ENCODE measurements at regions not wholly inside any gene's neighbourhood (a gene's known extent, or its start where the extent isn't known, plus 50 kb on each side); places are given as distances from the start of the nearest gene placed in this dataset.

- ATAC-seq (ENCODE audit: insufficient read depth, low read depth) (no peak), DNase-seq (no peak)
- no peaks in the 10 kb centered on the region for H3K4me1 ChIP-seq (ENCODE audit: insufficient read depth, low read length)
- H3K9ac ChIP-seq (ENCODE audit: low read depth, low read length): no peak overlapping the region
- TF ChIP-seq CTCF (IDR thresholded peaks at IDR 0.05; ENCODE audit: borderline replicate concordance, extremely low read depth, low read length, poor library complexity, severe bottlenecking) (no peak), EZH2 (IDR thresholded peaks at IDR 0.05; ENCODE audit: borderline replicate concordance, low read depth, low read length, severe bottlenecking) (no peak)
- H4K20me1 ChIP-seq (ENCODE audit: insufficient read depth, low read length): no peaks in the 10 kb centered on the region
- H3K36me3 ChIP-seq (ENCODE audit: insufficient read depth, low read length): no peaks in the 10 kb centered on the region
- no peak overlapping the region for H3K4me2 ChIP-seq (ENCODE audit: insufficient read depth, low read length)
- H3K4me3 ChIP-seq (ENCODE audit: low read depth in 1 of 2, low read length in 2 of 2): no peak overlapping the region
- H3K79me2 ChIP-seq (ENCODE audit: insufficient read depth, low read length): no peaks in the 10 kb centered on the region
- H3K27me3 ChIP-seq (ENCODE audit: insufficient read depth, low read length, poor library complexity): no peaks in the 10 kb centered on the region
- no peaks in the 10 kb centered on the region for H3K9me3 ChIP-seq (ENCODE audit: insufficient read depth, low read length, severe bottlenecking)
- no peak overlapping the region for H2AFZ ChIP-seq (ENCODE audit: low read depth, low read length)
- H3K27ac ChIP-seq (ENCODE audit: low read length): no peak overlapping the region
These were observed 85.7 kb upstream of the SGCD start for GRCh38 chr5:156241266-156241665.

DNA sequence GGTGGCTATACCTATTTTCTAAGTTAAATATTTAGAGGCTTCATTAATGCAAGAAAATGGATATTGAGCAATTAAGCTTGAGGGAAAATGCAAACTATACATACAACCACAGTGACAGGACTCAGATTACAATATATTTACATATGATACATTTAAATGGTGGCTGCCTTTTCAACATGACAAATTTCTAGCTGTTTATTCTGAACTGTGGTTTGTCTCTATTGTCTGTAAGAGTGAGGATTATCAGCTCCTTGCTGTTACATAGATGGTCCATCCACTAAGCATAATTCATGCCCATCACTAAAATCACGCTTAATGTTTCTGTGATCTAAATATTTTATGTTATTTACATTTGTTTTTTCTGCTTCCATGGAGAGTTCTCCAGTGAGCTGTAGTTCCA is 81.1 kb upstream of the SGCD start:
- TF ChIP-seq CTCF (IDR thresholded peaks at IDR 0.05; ENCODE audit: borderline replicate concordance, extremely low read depth, low read length, poor library complexity, severe bottlenecking): no peak
- TF ChIP-seq EZH2 (IDR thresholded peaks at IDR 0.05; ENCODE audit: borderline replicate concordance, low read depth, low read length, severe bottlenecking): no peak
- no peaks in the 10 kb centered on the region for H3K36me3 ChIP-seq (ENCODE audit: insufficient read depth, low read length)
- H3K79me2 ChIP-seq (ENCODE audit: insufficient read depth, low read length): no peaks in the 10 kb centered on the region
- H3K4me3 ChIP-seq (ENCODE audit: low read depth in 1 of 2, low read length in 2 of 2): no peak overlapping the region
- no peak overlapping the region for H3K27ac ChIP-seq (ENCODE audit: low read length)
- no peak overlapping the region for H3K9ac ChIP-seq (ENCODE audit: low read depth, low read length)
- DNase-seq: no peak
- H3K27me3 ChIP-seq (ENCODE audit: insufficient read depth, low read length, poor library complexity): peaks cover 3% of the 10 kb centered on the region
- no peaks in the 10 kb centered on the region for H3K9me3 ChIP-seq (ENCODE audit: insufficient read depth, low read length, severe bottlenecking)
- no peaks in the 10 kb centered on the region for H4K20me1 ChIP-seq (ENCODE audit: insufficient read depth, low read length)
- H3K4me1 ChIP-seq (ENCODE audit: insufficient read depth, low read length): no peaks in the 10 kb centered on the region
- no peak overlapping the region for H2AFZ ChIP-seq (ENCODE audit: low read depth, low read length)
- ATAC-seq (ENCODE audit: insufficient read depth, low read depth): no peak
- no peak overlapping the region for H3K4me2 ChIP-seq (ENCODE audit: insufficient read depth, low read length)

- TF ChIP-seq CTCF (IDR thresholded peaks at IDR 0.05; ENCODE audit: borderline replicate concordance, extremely low read depth, low read length, poor library complexity, severe bottlenecking): no peak
- no peak for TF ChIP-seq EZH2 (IDR thresholded peaks at IDR 0.05; ENCODE audit: borderline replicate concordance, low read depth, low read length, severe bottlenecking)
- Histone ChIP-seq H3K9me3 (ENCODE audit: insufficient read depth, low read length, severe bottlenecking) (no peaks in the 10 kb centered on the region), H2AFZ (ENCODE audit: low read depth, low read length) (no peak overlapping the region), H3K4me3 (ENCODE audit: low read depth in 1 of 2, low read length in 2 of 2) (no peak overlapping the region), H3K36me3 (ENCODE audit: insufficient read depth, low read length) (no peaks in the 10 kb centered on the region), H3K27me3 (ENCODE audit: insufficient read depth, low read length, poor library complexity) (peaks cover 3% of the 10 kb centered on the region), H3K9ac (ENCODE audit: low read depth, low read length) (no peak overlapping the region), H3K4me2 (ENCODE audit: insufficient read depth, low read length) (no peak overlapping the region), H3K4me1 (ENCODE audit: insufficient read depth, low read length) (no peaks in the 10 kb centered on the region), H4K20me1 (ENCODE audit: insufficient read depth, low read length) (no peaks in the 10 kb centered on the region), H3K79me2 (ENCODE audit: insufficient read depth, low read length) (no peaks in the 10 kb centered on the region), H3K27ac (ENCODE audit: low read length) (no peak overlapping the region)
- no peak for DNase-seq
- ATAC-seq (ENCODE audit: insufficient read depth, low read depth): no peak
These were observed 75.9 kb upstream of the SGCD start for GRCh38 chr5:156251076-156251475.

DNA sequence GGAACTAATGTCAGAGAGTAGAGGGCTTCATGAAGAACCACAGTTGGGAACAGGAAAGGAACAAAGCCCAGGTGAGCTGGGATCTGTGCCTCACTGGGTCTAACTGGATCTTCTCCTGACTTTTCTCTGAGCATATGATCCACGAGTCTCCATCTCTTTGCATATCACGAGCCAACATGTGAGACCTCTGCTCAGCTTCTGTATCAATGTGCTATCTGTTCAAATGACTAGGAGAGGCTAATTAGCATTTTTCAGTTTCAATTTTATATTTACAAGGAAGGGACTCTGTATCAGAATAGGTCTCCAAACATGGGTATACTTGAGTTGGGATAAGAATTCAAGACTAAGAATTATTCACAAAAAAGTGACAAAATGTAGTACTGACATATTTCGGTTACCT is 73.8 kb upstream of the SGCD start:
- Histone ChIP-seq H3K4me1 (ENCODE audit: insufficient read depth, low read length) (no peaks in the 10 kb centered on the region), H3K4me2 (ENCODE audit: insufficient read depth, low read length) (no peak overlapping the region), H3K36me3 (ENCODE audit: insufficient read depth, low read length) (no peaks in the 10 kb centered on the region), H2AFZ (ENCODE audit: low read depth, low read length) (no peak overlapping the region), H3K27me3 (ENCODE audit: insufficient read depth, low read length, poor library complexity) (no peaks in the 10 kb centered on the region), H3K4me3 (ENCODE audit: low read depth in 1 of 2, low read length in 2 of 2) (no peak overlapping the region), H4K20me1 (ENCODE audit: insufficient read depth, low read length) (no peaks in the 10 kb centered on the region), H3K9me3 (ENCODE audit: insufficient read depth, low read length, severe bottlenecking) (no peaks in the 10 kb centered on the region), H3K27ac (ENCODE audit: low read length) (no peak overlapping the region), H3K9ac (ENCODE audit: low read depth, low read length) (no peak overlapping the region), H3K79me2 (ENCODE audit: insufficient read depth, low read length) (no peaks in the 10 kb centered on the region)
- ATAC-seq (ENCODE audit: insufficient read depth, low read depth) (no peak), DNase-seq (no peak)
- TF ChIP-seq CTCF (IDR thresholded peaks at IDR 0.05; ENCODE audit: borderline replicate concordance, extremely low read depth, low read length, poor library complexity, severe bottlenecking) (no peak), EZH2 (IDR thresholded peaks at IDR 0.05; ENCODE audit: borderline replicate concordance, low read depth, low read length, severe bottlenecking) (no peak)

Measured in DND-41 (cell line).